Midbrain (tissue), 1 donor: ENCODE measurements at regions not wholly inside any gene's neighbourhood (a gene's known extent, or its start where the extent isn't known, plus 50 kb on each side); places are given as distances from the start of the nearest gene placed in this dataset.
"Not testable (repeated sequence)": the region's sequence is repeated elsewhere in the genome, so short reads cannot be mapped to it uniquely, and the experiment has no call there.

ENCODE experiments used
- DNase-seq: peaks from one replicate; lab custom pipeline; 2025; lab: John Stamatoyannopoulos, UW

- DNase-seq = no peak
These were observed 1732.4 kb upstream of the CDH6 start for GRCh38 chr5:29460971-29461559.

- DNase-seq = not testable (repeated sequence)
These were observed 1742.5 kb upstream of the CDH6 start for GRCh38 chr5:29451004-29451403.

- DNase-seq = no peak
These were observed 1778.8 kb upstream of the CDH6 start for GRCh38 chr5:29414681-29415080.

GRCh38 chr5:29412979-29413378 is 1780.5 kb upstream of the CDH6 start:
- DNase-seq = no peak

GRCh38 chr5:29402270-29402669 is 1791.2 kb upstream of the CDH6 start:
- no peak for DNase-seq

- no peak for DNase-seq
These were observed 1803.5 kb upstream of the CDH6 start for GRCh38 chr5:29389993-29390392.

GRCh38 chr5:29387384-29387783 is 1806.1 kb upstream of the CDH6 start:
- DNase-seq = no peak

- no peak for DNase-seq
These were observed 1810.7 kb upstream of the CDH6 start for GRCh38 chr5:29382780-29383179.

- DNase-seq = no peak
These were observed 1813.5 kb upstream of the CDH6 start for GRCh38 chr5:29380029-29380428.

- no peak for DNase-seq
These were observed 1813.9 kb upstream of the CDH6 start for GRCh38 chr5:29379619-29380018.

- no peak for DNase-seq
These were observed 1815.4 kb upstream of the CDH6 start for GRCh38 chr5:29378104-29378503.

- no peak for DNase-seq
These were observed 1823.2 kb upstream of the CDH6 start for GRCh38 chr5:29370248-29370647.

- peak; percentile 40 for DNase-seq
These were observed 1826.2 kb upstream of the CDH6 start for GRCh38 chr5:29367176-29367833.

GRCh38 chr5:29351170-29351569 is 1842.3 kb upstream of the CDH6 start:
- no peak for DNase-seq

GRCh38 chr5:29337030-29337429 is 1856.5 kb upstream of the CDH6 start:
- no peak for DNase-seq

GRCh38 chr5:29321591-29321990 is 1871.9 kb upstream of the CDH6 start:
- no peak for DNase-seq

- no peak for DNase-seq
These were observed 1884.1 kb upstream of the CDH6 start for GRCh38 chr5:29309359-29309758.

GRCh38 chr5:29307478-29307877 is 1886.0 kb upstream of the CDH6 start:
- DNase-seq = no peak

GRCh38 chr5:29304545-29304944 is 1888.9 kb upstream of the CDH6 start:
- no peak for DNase-seq

- no peak for DNase-seq
These were observed 1896.9 kb upstream of the CDH6 start for GRCh38 chr5:29296548-29296947.

GRCh38 chr5:29277642-29278041 is 1915.8 kb upstream of the CDH6 start:
- DNase-seq = no peak

GRCh38 chr5:29276371-29276770 is 1917.1 kb upstream of the CDH6 start:
- DNase-seq = no peak

- no peak for DNase-seq
These were observed 1929.6 kb upstream of the CDH6 start for GRCh38 chr5:29263915-29264351.
